ENCODE measurements at regions not wholly inside any gene's neighbourhood (a gene's known extent, or its start where the extent isn't known, plus 50 kb on each side); places are given as distances from the start of the nearest gene placed in this dataset.

GRCh38 chr7:117937753-117938483, 64.7 kb upstream of the CTTNBP2 start:
- ATAC-seq (peak; percentile 38; the same call in 1 of the 2 replicates), DNase-seq (peak; percentile 28)
- Histone ChIP-seq H3K27ac (ENCODE audit: low read length) (no peak overlapping the region), H4K20me1 (ENCODE audit: low read length) (no peaks in the 10 kb centered on the region), H3K9me2 (replicated peaks; ENCODE audit: low read length) (no peaks in the 10 kb centered on the region), H3K9ac (ENCODE audit: low read length) (no peak overlapping the region), H3K27me3 (ENCODE audit: low read length) (no peaks in the 10 kb centered on the region), H3K4me3 (ENCODE audit: low read length) (no peak overlapping the region), H3K4me2 (ENCODE audit: low read length) (no peak overlapping the region), H3K79me2 (ENCODE audit: low read length) (no peaks in the 10 kb centered on the region), H3K9me3 (ENCODE audit: low read length) (no peaks in the 10 kb centered on the region), H2AFZ (ENCODE audit: low read length) (no peak overlapping the region), H3K36me3 (ENCODE audit: low read depth, low read length) (no peaks in the 10 kb centered on the region), H3F3A (ENCODE audit: low read length, unreplicated experiment) (no peaks in the 10 kb centered on the region), H3K4me1 (ENCODE audit: insufficient read depth, low read length) (peaks cover 13% of the 10 kb centered on the region)
- no TSS peak for BruUV-seq (replicated peaks)
- CTCF ChIA-PET = no interaction called here
- POLR2A ChIA-PET (ENCODE audit: unreplicated experiment) = no interaction called here
- intact Hi-C loops (cut with micrococcal nuclease) = no loop called here
- TF ChIP-seq CTCF (conservative IDR thresholded peaks at IDR 0.05; ENCODE audit: low read depth, low read length) = no peak
- no peak for TF ChIP-seq EZH2 (IDR thresholded peaks at IDR 0.05; ENCODE audit: low read length, unreplicated experiment)
- no peak for TF ChIP-seq EZH2phosphoT487 (IDR thresholded peaks at IDR 0.05; ENCODE audit: borderline replicate concordance, low read length)

GRCh38 chr7:117941138-117941810, 68.0 kb upstream of the CTTNBP2 start:
- intact Hi-C loops (cut with micrococcal nuclease) = no loop called here
- Histone ChIP-seq H3K79me2 (ENCODE audit: low read length) (no peaks in the 10 kb centered on the region), H3K27ac (ENCODE audit: low read length) (no peak overlapping the region), H3K4me1 (ENCODE audit: insufficient read depth, low read length) (peaks cover 19% of the 10 kb centered on the region), H3K36me3 (ENCODE audit: low read depth, low read length) (no peaks in the 10 kb centered on the region), H2AFZ (ENCODE audit: low read length) (no peak overlapping the region), H3K4me3 (ENCODE audit: low read length) (no peak overlapping the region), H3K9me2 (replicated peaks; ENCODE audit: low read length) (no peaks in the 10 kb centered on the region), H4K20me1 (ENCODE audit: low read length) (no peaks in the 10 kb centered on the region), H3K9ac (ENCODE audit: low read length) (no peak overlapping the region), H3K9me3 (ENCODE audit: low read length) (no peaks in the 10 kb centered on the region), H3F3A (ENCODE audit: low read length, unreplicated experiment) (no peaks in the 10 kb centered on the region), H3K27me3 (ENCODE audit: low read length) (no peaks in the 10 kb centered on the region), H3K4me2 (ENCODE audit: low read length) (no peak overlapping the region)
- CTCF ChIA-PET = no interaction called here
- ATAC-seq (no peak), DNase-seq (no peak)
- TF ChIP-seq CTCF (conservative IDR thresholded peaks at IDR 0.05; ENCODE audit: low read depth, low read length) (no peak), EZH2phosphoT487 (IDR thresholded peaks at IDR 0.05; ENCODE audit: borderline replicate concordance, low read length) (no peak), EZH2 (IDR thresholded peaks at IDR 0.05; ENCODE audit: low read length, unreplicated experiment) (no peak)
- no TSS peak for BruUV-seq (replicated peaks)
- POLR2A ChIA-PET (ENCODE audit: unreplicated experiment) = no interaction called here

DNA sequence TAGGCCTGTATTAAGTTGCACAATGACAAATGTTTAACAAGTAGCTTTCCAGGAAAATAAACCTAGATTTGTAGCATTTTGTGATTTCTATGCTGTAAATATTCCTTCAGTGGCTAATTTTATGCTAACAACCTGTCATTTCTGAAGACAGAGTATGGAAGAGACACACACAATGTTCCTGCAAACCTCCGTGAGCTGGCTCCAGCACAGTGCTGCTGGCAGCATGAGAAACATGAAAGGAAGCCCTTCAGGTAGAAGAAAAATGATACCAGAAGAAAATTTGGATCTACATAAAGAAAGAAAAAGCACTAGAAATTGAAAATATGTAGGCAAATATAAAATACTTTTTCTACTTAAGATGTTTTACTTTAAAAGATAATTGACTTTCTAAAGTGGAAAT, 69.5 kb upstream of the CTTNBP2 start:
- Histone ChIP-seq H3K9ac (ENCODE audit: low read length) (no peak overlapping the region), H3K4me3 (ENCODE audit: low read length) (no peak overlapping the region), H3K9me2 (replicated peaks; ENCODE audit: low read length) (no peaks in the 10 kb centered on the region), H3K4me2 (ENCODE audit: low read length) (no peak overlapping the region), H3K27me3 (ENCODE audit: low read length) (no peaks in the 10 kb centered on the region), H3F3A (ENCODE audit: low read length, unreplicated experiment) (no peaks in the 10 kb centered on the region), H3K79me2 (ENCODE audit: low read length) (no peaks in the 10 kb centered on the region), H3K27ac (ENCODE audit: low read length) (no peak overlapping the region), H3K4me1 (ENCODE audit: insufficient read depth, low read length) (peaks cover 24% of the 10 kb centered on the region), H3K36me3 (ENCODE audit: low read depth, low read length) (no peaks in the 10 kb centered on the region), H2AFZ (ENCODE audit: low read length) (no peak overlapping the region), H3K9me3 (ENCODE audit: low read length) (no peaks in the 10 kb centered on the region), H4K20me1 (ENCODE audit: low read length) (no peaks in the 10 kb centered on the region)
- no TSS peak for BruUV-seq (replicated peaks)
- intact Hi-C loops (cut with micrococcal nuclease) = no loop called here
- TF ChIP-seq EZH2phosphoT487 (IDR thresholded peaks at IDR 0.05; ENCODE audit: borderline replicate concordance, low read length) = no peak
- no peak for TF ChIP-seq CTCF (conservative IDR thresholded peaks at IDR 0.05; ENCODE audit: low read depth, low read length)
- TF ChIP-seq EZH2 (IDR thresholded peaks at IDR 0.05; ENCODE audit: low read length, unreplicated experiment) = no peak
- CTCF ChIA-PET = no interaction called here
- ATAC-seq (no peak), DNase-seq (no peak)
- POLR2A ChIA-PET (ENCODE audit: unreplicated experiment) = no interaction called here
